ENCODE measurements at regions not wholly inside any gene's neighbourhood (a gene's known extent, or its start where the extent isn't known, plus 50 kb on each side); places are given as distances from the start of the nearest gene placed in this dataset.

DNA sequence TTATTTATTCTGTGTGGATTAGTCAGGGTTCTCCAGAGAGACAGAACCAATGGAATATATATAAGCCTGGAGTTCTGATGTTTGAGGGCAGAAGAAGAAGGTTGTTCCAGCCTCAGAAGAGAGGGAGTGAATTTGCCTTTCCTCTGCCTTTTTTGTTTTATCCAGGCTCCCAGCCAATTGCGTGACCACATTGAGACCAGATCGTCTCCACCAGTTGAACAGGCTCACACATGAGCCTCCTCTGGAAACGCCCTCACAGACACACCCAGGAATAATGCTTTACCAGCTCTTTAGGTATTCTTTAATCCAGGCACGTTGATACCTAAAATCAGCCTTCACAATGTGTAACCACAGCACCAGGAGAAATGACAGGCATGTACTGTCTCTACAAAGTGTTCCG lies 923.1 kb downstream of the TBL1XR1 start:
- TF ChIP-seq, protein P1, sequence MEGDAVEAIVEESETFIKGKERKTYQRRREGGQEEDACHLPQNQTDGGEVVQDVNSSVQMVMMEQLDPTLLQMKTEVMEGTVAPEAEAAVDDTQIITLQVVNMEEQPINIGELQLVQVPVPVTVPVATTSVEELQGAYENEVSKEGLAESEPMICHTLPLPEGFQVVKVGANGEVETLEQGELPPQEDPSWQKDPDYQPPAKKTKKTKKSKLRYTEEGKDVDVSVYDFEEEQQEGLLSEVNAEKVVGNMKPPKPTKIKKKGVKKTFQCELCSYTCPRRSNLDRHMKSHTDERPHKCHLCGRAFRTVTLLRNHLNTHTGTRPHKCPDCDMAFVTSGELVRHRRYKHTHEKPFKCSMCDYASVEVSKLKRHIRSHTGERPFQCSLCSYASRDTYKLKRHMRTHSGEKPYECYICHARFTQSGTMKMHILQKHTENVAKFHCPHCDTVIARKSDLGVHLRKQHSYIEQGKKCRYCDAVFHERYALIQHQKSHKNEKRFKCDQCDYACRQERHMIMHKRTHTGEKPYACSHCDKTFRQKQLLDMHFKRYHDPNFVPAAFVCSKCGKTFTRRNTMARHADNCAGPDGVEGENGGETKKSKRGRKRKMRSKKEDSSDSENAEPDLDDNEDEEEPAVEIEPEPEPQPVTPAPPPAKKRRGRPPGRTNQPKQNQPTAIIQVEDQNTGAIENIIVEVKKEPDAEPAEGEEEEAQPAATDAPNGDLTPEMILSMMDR (IDR thresholded peaks at IDR 0.05; ENCODE audit: borderline replicate concordance, extremely low read depth, low read length, poor library complexity, severe bottlenecking): no peak
- TF ChIP-seq EZH2 (IDR thresholded peaks at IDR 0.05; ENCODE audit: borderline replicate concordance, low read depth, low read length, severe bottlenecking): no peak
